Astrocyte of the cerebellum (primary cell): ENCODE measurements at regions not wholly inside any gene's neighbourhood (a gene's known extent, or its start where the extent isn't known, plus 50 kb on each side); places are given as distances from the start of the nearest gene placed in this dataset.

Source experiments
- DNase-seq: peaks from one replicate; pipeline ENCODE4 v3.0.0-alpha.2; 2011; ENCODE audit warnings: low read depth
- H3K4me3 ChIP-seq: 2 replicates; pipeline ENCODE4 v1.5.1; 2011; ENCODE audit warnings: mild to moderate bottlenecking, low read depth, low read length, moderate library complexity
- in situ Hi-C: cut with HindIII; loops from 2 replicates; pipeline ENCODE4 v1.10.0; 2017; ENCODE audit warnings: low sequenced_read_pairs
- TF ChIP-seq, protein P1 (sequence below): IDR thresholded peaks from 2 replicates; pipeline ENCODE4 v1.5.1; 2012; ENCODE audit warnings: low read length, low read depth, moderate library complexity, mild to moderate bottlenecking; ENCODE audit errors: missing control alignments

DNA sequence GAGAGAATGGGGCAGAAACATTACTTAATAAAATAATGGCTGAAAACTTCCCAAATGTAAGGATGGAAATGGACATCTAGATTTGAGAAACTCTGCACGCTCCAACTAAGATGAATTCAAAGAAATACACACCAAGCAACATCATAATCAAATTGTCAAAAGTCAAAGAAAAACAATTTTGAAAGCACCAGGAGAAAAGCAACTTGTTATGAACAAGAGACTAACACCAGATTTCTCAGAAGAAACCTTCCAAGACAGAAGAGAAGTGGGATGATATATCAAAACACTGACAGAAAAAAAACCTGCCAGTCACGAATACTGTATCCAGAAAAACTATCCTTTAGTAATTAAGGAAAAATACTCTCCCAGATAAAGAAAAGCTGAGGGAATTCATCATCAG, 208.6 kb upstream of the SAMSN1 start:
- TF ChIP-seq, protein P1, sequence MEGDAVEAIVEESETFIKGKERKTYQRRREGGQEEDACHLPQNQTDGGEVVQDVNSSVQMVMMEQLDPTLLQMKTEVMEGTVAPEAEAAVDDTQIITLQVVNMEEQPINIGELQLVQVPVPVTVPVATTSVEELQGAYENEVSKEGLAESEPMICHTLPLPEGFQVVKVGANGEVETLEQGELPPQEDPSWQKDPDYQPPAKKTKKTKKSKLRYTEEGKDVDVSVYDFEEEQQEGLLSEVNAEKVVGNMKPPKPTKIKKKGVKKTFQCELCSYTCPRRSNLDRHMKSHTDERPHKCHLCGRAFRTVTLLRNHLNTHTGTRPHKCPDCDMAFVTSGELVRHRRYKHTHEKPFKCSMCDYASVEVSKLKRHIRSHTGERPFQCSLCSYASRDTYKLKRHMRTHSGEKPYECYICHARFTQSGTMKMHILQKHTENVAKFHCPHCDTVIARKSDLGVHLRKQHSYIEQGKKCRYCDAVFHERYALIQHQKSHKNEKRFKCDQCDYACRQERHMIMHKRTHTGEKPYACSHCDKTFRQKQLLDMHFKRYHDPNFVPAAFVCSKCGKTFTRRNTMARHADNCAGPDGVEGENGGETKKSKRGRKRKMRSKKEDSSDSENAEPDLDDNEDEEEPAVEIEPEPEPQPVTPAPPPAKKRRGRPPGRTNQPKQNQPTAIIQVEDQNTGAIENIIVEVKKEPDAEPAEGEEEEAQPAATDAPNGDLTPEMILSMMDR, result no peak
- no peak overlapping the region for H3K4me3 ChIP-seq
- no peak for DNase-seq
- in situ Hi-C loops, result no loop called here

DNA sequence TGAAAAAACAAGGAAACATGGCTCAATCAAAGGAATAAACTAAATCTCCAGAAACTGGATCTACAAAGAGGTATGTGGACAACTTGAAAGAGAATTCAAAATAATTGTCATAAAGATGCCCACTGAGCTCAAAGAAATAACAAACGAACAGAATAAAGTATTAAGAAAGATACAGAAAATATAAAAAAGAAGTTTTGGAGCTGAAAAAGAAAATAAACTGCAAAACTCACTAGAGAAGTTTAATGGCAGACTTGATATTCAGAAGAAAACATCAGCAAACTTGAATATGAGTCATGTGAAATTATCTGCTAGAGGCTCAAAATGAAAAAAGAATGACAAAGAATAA, 208.1 kb upstream of the SAMSN1 start:
- TF ChIP-seq, protein P1, result no peak
- H3K4me3 ChIP-seq, result no peak overlapping the region
- in situ Hi-C loops, result no loop called here
- no peak for DNase-seq

DNA sequence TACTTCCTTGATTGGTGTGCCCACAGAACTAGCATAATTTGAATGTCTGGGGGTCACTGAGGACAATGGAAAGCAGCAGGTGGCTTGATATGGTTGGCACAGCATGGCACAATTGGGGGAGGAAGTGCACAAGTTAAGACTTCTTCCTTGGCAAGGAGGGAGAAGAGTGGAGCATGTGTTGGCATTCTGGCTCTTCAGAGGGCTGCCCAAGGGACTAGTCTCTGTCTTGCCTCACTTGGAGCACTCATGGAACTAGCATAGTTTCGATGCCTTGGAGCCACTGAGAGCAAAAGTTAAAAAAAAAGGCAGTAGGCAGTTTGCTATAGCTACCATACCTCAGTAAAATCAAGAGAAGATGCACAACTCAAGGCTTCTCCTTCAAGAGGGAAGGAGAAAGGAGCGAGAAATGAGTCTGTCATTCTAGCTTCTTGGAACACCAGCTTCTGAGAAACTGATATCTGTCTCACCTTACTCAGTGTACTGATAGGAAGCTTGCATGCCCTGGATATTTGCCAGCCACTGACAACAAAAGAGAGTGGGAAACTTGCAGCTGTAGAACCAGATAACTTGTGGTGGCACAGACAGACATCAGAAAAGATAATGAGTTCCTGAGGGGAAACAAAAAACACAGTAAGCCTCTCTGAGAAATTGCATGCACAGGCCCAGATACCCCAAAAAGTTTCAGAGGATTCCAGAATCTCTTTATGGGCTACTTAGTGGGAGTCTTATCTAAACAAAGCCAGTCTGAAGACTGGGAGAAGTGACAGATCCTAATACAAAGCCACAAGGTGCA, 207.5 kb upstream of the SAMSN1 start:
- TF ChIP-seq, protein P1, result no peak
- no peak overlapping the region for H3K4me3 ChIP-seq
- in situ Hi-C loops, result no loop called here
- no peak for DNase-seq

DNA sequence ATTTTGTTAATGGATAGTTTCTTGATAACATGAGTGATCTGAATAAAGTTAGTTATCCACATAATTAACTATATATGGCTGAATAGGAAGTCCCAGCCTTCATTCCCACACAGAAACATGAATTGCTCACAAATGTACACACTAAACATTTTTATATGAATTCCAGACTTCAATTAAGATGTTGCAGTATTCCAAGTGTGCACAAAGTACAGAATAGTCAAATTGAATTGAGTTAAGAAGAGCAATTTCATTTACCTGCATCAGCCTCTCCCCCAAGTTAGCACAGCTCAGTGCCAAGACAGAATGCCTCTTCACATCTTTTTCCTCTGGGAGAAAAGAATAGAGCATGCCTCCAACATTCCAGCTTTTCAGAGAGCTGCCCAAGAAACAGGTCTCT, 207.0 kb upstream of the SAMSN1 start:
- H3K4me3 ChIP-seq, result no peak overlapping the region
- TF ChIP-seq, protein P1, result no peak
- no peak for DNase-seq
- in situ Hi-C loops, result no loop called here

DNA sequence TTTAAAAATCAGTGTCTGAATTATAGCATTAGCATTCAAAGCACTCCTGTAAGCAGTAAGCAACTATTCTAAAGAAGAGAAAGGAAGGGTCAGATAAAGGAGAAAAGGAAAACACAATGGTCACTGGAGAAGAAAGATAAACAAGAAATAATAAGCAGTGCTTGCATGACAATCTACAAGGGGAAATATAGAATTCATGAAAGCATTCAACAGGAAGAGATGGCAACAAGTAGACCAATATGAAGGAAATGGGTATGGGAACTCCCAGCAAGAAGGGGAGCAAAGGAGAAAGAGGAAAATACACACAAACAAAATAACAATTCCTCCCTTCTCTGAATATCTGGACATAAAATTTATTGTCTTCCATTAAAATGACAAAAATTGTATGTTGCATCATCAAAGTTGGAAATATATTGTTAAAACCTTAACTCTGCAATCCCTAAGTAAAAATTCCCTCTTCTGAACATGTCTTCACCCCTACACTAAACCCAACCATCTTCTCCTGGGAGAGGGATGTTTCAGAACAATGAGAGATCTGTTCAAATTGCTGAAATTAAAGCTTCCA, 206.3 kb upstream of the SAMSN1 start:
- no peak for DNase-seq
- H3K4me3 ChIP-seq, result no peak overlapping the region
- in situ Hi-C loops, result no loop called here
- TF ChIP-seq, protein P1, result no peak

DNA sequence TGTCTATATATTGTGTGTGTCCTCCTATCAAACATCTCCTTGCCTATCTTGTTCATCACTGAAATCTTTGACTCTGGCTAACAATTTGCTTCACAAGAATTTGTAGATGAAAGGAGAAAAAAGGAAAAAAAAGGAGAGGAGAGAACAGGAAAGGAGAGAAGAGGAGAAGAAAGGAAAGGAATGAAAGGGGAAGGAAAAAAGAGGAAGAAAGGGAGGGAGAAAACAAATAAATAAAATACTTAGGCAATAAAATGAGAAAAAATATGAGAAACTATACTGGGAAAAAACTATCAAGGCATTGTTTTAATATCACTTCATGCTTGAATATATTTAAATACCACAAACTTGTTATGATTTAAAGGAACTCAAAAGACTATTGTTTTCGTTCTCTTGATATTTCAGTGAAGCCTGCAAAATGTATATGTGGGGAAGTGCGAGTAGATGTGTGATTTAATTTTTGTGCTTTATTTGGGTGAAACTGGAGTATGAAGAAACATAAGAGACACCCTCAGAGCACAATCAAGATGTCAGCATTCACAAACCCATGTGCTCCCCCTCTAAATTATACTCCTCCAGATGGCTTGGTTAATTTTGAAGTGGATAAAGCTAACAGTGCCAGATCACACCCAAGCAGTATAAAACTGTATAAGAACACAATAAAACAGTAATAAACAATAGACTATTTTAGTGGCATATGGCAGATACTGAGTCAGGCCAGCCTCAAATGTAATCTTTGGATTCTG, 205.7 kb upstream of the SAMSN1 start:
- TF ChIP-seq, protein P1, result no peak
- DNase-seq, result no peak
- no peak overlapping the region for H3K4me3 ChIP-seq
- in situ Hi-C loops, result no loop called here
